ENCODE measurements at regions not wholly inside any gene's neighbourhood (a gene's known extent, or its start where the extent isn't known, plus 50 kb on each side); places are given as distances from the start of the nearest gene placed in this dataset.

- DNase-seq: no peak
- H3K27me3 ChIP-seq: no peaks in the 10 kb centered on the region
- H3K36me3 ChIP-seq: no peaks in the 10 kb centered on the region
- in situ Hi-C loops (cut with MboI; ENCODE audit: low sequenced_read_pairs in 4 of 4): no loop called here
- H3K9me3 ChIP-seq: no peaks in the 10 kb centered on the region
- intact Hi-C loops (cut with DNase I; ENCODE audit: low total_unique reads): no loop called here
- no peak overlapping the region for H3K27ac ChIP-seq
- ATAC-seq: no peak
- no peak overlapping the region for H3K4me3 ChIP-seq
- TF ChIP-seq CTCF (IDR thresholded peaks at IDR 0.05 in 4 of 5, conservative IDR thresholded peaks at IDR 0.05 in 1 of 5): no peak
- no peak for TF ChIP-seq POLR2A (IDR thresholded peaks at IDR 0.05)
- no peaks in the 10 kb centered on the region for H3K4me1 ChIP-seq
These were observed 252.1 kb downstream of the MATN1 start for GRCh38 chr1:30471307-30471706.

DNA sequence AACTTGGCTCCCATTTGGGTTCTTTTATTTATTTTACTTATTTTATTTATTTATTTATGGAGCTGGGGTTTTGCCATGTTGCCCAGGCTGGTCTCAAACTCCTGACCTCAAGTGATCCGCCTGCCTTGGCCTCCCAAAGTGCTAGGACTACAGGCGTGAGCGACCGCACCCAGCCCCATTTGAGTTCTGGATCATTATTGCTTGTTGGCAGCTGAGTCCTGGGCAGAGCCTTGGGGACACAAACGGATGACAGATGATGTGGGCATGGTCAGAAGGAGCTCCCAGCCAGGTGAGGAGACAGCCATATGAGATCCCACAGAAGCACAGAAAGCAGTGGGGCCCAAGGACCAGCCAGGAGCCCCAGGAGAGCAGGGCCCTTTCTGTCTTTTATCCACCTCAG, 254.0 kb downstream of the MATN1 start:
- no peaks in the 10 kb centered on the region for H3K36me3 ChIP-seq
- in situ Hi-C loops (cut with MboI; ENCODE audit: low sequenced_read_pairs in 4 of 4): no loop called here
- DNase-seq (no peak), ATAC-seq (no peak)
- intact Hi-C loops (cut with DNase I; ENCODE audit: low total_unique reads): no loop called here
- no peak overlapping the region for H3K27ac ChIP-seq
- H3K9me3 ChIP-seq: no peaks in the 10 kb centered on the region
- no peaks in the 10 kb centered on the region for H3K27me3 ChIP-seq
- H3K4me1 ChIP-seq: no peaks in the 10 kb centered on the region
- H3K4me3 ChIP-seq: no peak overlapping the region
- no peak for TF ChIP-seq CTCF (IDR thresholded peaks at IDR 0.05 in 4 of 5, conservative IDR thresholded peaks at IDR 0.05 in 1 of 5)
- TF ChIP-seq POLR2A (IDR thresholded peaks at IDR 0.05): no peak

DNA sequence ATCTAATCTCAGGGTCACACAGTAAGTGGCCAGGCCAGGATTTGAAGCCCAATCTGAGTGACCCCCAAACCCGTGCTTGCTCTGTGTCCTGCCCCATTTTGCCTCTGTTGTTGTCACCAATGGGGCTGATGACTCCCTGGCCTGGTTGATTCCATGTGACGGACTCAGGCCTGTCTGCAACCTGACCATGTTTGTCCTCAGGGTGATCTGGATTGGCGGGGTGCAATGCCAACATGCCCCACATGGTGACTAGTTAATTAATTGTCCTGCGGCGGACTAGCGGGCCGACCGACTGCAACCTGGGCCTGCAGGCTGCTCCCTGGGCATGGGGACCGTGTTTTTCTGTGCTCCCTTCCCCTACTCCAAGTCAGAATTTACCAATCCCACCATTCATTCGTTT, 256.3 kb downstream of the MATN1 start:
- in situ Hi-C loops (cut with MboI; ENCODE audit: low sequenced_read_pairs in 4 of 4) (no loop called here), intact Hi-C loops (cut with DNase I; ENCODE audit: low total_unique reads) (no loop called here)
- no peak overlapping the region for H3K27ac ChIP-seq
- H3K9me3 ChIP-seq: no peaks in the 10 kb centered on the region
- ATAC-seq (no peak), DNase-seq (no peak)
- H3K4me1 ChIP-seq: no peaks in the 10 kb centered on the region
- no peak for TF ChIP-seq POLR2A (IDR thresholded peaks at IDR 0.05)
- no peak for TF ChIP-seq CTCF (IDR thresholded peaks at IDR 0.05 in 4 of 5, conservative IDR thresholded peaks at IDR 0.05 in 1 of 5)
- H3K4me3 ChIP-seq: no peak overlapping the region
- H3K36me3 ChIP-seq: no peaks in the 10 kb centered on the region
- H3K27me3 ChIP-seq: peaks cover 0 to 3% (median 0%) of the 10 kb centered on the region in 3 donors

DNA sequence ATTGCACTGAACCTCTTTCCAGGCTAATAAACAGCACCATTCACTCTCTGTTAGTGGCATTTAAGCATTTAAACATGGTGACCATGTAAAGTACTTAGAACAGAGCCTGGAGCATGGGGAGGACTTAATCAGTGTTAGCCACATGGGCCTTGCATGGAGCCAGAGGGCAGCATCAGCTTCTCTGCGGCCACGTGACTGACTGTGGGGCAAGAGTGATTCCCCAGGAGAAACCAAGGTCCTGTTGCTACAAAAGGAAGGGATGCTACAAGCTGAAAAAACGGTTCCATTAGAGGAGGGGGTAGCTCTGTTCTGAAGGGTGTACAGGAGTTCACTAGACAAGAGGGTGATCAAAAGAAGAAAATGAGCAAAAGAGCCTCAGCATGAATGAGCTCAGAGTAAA, 256.8 kb downstream of the MATN1 start:
- intact Hi-C loops (cut with DNase I; ENCODE audit: low total_unique reads) (no loop called here), in situ Hi-C loops (cut with MboI; ENCODE audit: low sequenced_read_pairs in 4 of 4) (no loop called here)
- Histone ChIP-seq H3K9me3 (no peaks in the 10 kb centered on the region), H3K27ac (no peak overlapping the region), H3K36me3 (no peaks in the 10 kb centered on the region), H3K27me3 (peaks cover 0 to 3% (median 0%) of the 10 kb centered on the region in 3 donors), H3K4me1 (no peaks in the 10 kb centered on the region), H3K4me3 (no peak overlapping the region)
- no peak for TF ChIP-seq CTCF (IDR thresholded peaks at IDR 0.05 in 4 of 5, conservative IDR thresholded peaks at IDR 0.05 in 1 of 5)
- TF ChIP-seq POLR2A (IDR thresholded peaks at IDR 0.05): no peak
- DNase-seq: no peak
- no peak for ATAC-seq

DNA sequence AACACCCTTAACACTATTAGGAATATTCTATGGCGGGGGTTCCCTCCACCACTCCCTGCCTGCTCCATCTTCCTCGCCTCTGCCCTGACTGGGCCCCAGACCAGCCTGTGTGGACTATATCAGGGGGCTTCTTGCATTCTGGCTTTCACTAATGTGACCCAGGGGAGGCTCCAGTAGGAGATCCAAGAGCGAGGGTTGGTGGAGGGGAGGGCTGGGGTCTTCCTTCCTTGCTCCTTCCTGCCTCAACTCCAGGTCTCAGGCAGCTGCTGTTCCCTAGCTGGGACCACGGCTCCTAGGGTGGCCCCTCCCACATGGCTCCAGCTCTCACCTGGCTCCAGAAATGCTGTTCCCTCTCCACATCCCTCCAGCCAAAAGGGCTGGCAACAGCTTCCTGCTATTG, 257.4 kb downstream of the MATN1 start:
- H3K36me3 ChIP-seq: no peaks in the 10 kb centered on the region
- TF ChIP-seq CTCF (IDR thresholded peaks at IDR 0.05 in 4 of 5, conservative IDR thresholded peaks at IDR 0.05 in 1 of 5) (no peak), POLR2A (IDR thresholded peaks at IDR 0.05) (no peak)
- H3K9me3 ChIP-seq: no peaks in the 10 kb centered on the region
- H3K4me1 ChIP-seq: no peaks in the 10 kb centered on the region
- ATAC-seq (no peak), DNase-seq (no peak)
- intact Hi-C loops (cut with DNase I; ENCODE audit: low total_unique reads) (no loop called here), in situ Hi-C loops (cut with MboI; ENCODE audit: low sequenced_read_pairs in 4 of 4) (no loop called here)
- peaks cover 0 to 3% (median 0%) of the 10 kb centered on the region in 3 donors for H3K27me3 ChIP-seq
- no peak overlapping the region for H3K27ac ChIP-seq
- no peak overlapping the region for H3K4me3 ChIP-seq

Data from gastrocnemius medialis (tissue), 4 donors.